HS-27A (cell line): ENCODE measurements at regions not wholly inside any gene's neighbourhood (a gene's known extent, or its start where the extent isn't known, plus 50 kb on each side); places are given as distances from the start of the nearest gene placed in this dataset.

Experiments
- DNase-seq: peaks from one replicate; pipeline ENCODE4 v3.0.0-alpha.2; 2012; ENCODE audit warnings: low read depth, missing footprints

GRCh38 chr21:16911166-16911607 lies 601.7 kb upstream of the CXADR start:
- DNase-seq, result no peak

- peak; percentile 23 for DNase-seq
Observed at GRCh38 chr21:16912075-16912474, 600.8 kb upstream of the CXADR start.

- no peak for DNase-seq
Observed at GRCh38 chr21:16913010-16913409, 599.8 kb upstream of the CXADR start.

- no peak for DNase-seq
Observed at GRCh38 chr21:16928439-16928838, 584.4 kb upstream of the CXADR start.

GRCh38 chr21:16932314-16932713 lies 580.5 kb upstream of the CXADR start:
- no peak for DNase-seq

GRCh38 chr21:16942703-16943102 lies 570.1 kb upstream of the CXADR start:
- DNase-seq, result peak; percentile 9

- no peak for DNase-seq
Observed at GRCh38 chr21:16943231-16943630, 569.6 kb upstream of the CXADR start.

- no peak for DNase-seq
Observed at GRCh38 chr21:16945580-16945979, 567.3 kb upstream of the CXADR start.

- DNase-seq, result no peak
Observed at GRCh38 chr21:16956824-16957223, 556.0 kb upstream of the CXADR start.

GRCh38 chr21:16965424-16965823 lies 547.4 kb upstream of the CXADR start:
- no peak for DNase-seq

- DNase-seq, result no peak
Observed at GRCh38 chr21:16968436-16968835, 544.4 kb upstream of the CXADR start.

GRCh38 chr21:16969636-16970035 lies 543.2 kb upstream of the CXADR start:
- no peak for DNase-seq

GRCh38 chr21:16974060-16974459 lies 538.8 kb upstream of the CXADR start:
- no peak for DNase-seq

GRCh38 chr21:16976193-16976592 lies 536.6 kb upstream of the CXADR start:
- DNase-seq, result no peak

- no peak for DNase-seq
Observed at GRCh38 chr21:16978309-16978895, 534.4 kb upstream of the CXADR start.

- no peak for DNase-seq
Observed at GRCh38 chr21:16979574-16979973, 533.3 kb upstream of the CXADR start.

- no peak for DNase-seq
Observed at GRCh38 chr21:16983420-16983819, 529.4 kb upstream of the CXADR start.

- no peak for DNase-seq
Observed at GRCh38 chr21:16992448-16992847, 520.4 kb upstream of the CXADR start.

- no peak for DNase-seq
Observed at GRCh38 chr21:16993416-16994038, 519.3 kb upstream of the CXADR start.

- DNase-seq, result peak; percentile 19
Observed at GRCh38 chr21:17002594-17003257, 510.1 kb upstream of the CXADR start.

- peak; percentile 56 for DNase-seq
Observed at GRCh38 chr21:17003258-17003615, 509.6 kb upstream of the CXADR start.

GRCh38 chr21:17003763-17004373 lies 509.0 kb upstream of the CXADR start:
- DNase-seq, result peak; percentile 27

- no peak for DNase-seq
Observed at GRCh38 chr21:17032141-17032655, 480.6 kb upstream of the CXADR start.
